ENCODE measurements at regions not wholly inside any gene's neighbourhood (a gene's known extent, or its start where the extent isn't known, plus 50 kb on each side); places are given as distances from the start of the nearest gene placed in this dataset.

GRCh38 chr10:3263747-3264146, 91.2 kb upstream of the PITRM1 start:
- CTCF ChIA-PET, result no interaction called here
- no peaks in the 10 kb centered on the region for H3K9me3 ChIP-seq (ENCODE audit: low read depth, low read length, poor library complexity, severe bottlenecking)
- no peak overlapping the region for H3K4me3 ChIP-seq (ENCODE audit: low read depth, low read length, poor library complexity, severe bottlenecking)
- no peaks in the 10 kb centered on the region for H3K27me3 ChIP-seq (replicated peaks; ENCODE audit: insufficient read depth, low read depth, low read length, poor library complexity)
- TF ChIP-seq, protein P1, sequence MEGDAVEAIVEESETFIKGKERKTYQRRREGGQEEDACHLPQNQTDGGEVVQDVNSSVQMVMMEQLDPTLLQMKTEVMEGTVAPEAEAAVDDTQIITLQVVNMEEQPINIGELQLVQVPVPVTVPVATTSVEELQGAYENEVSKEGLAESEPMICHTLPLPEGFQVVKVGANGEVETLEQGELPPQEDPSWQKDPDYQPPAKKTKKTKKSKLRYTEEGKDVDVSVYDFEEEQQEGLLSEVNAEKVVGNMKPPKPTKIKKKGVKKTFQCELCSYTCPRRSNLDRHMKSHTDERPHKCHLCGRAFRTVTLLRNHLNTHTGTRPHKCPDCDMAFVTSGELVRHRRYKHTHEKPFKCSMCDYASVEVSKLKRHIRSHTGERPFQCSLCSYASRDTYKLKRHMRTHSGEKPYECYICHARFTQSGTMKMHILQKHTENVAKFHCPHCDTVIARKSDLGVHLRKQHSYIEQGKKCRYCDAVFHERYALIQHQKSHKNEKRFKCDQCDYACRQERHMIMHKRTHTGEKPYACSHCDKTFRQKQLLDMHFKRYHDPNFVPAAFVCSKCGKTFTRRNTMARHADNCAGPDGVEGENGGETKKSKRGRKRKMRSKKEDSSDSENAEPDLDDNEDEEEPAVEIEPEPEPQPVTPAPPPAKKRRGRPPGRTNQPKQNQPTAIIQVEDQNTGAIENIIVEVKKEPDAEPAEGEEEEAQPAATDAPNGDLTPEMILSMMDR (conservative IDR thresholded peaks at IDR 0.05; ENCODE audit: low read depth, low read length), result no peak
- TF ChIP-seq EZH2 (IDR thresholded peaks at IDR 0.05; ENCODE audit: borderline replicate concordance, low read depth, low read length, poor library complexity, severe bottlenecking), result no peak
- H3K4me1 ChIP-seq (ENCODE audit: insufficient read depth, low read length, poor library complexity, severe bottlenecking), result no peaks in the 10 kb centered on the region
- H3K27ac ChIP-seq (ENCODE audit: low read depth, low read length, poor library complexity, severe bottlenecking), result no peak overlapping the region
- no peaks in the 10 kb centered on the region for H3K36me3 ChIP-seq (ENCODE audit: insufficient read depth, low read length, poor library complexity, severe bottlenecking)
- POLR2A ChIA-PET (ENCODE audit: low non-redundant PET), result no interaction called here
- intact Hi-C loops (cut with micrococcal nuclease; ENCODE audit: unreplicated experiment), result no loop called here
- no TSS peak for BruUV-seq (replicated peaks)
- no peak for DNase-seq (ENCODE audit: low spot score)

- intact Hi-C loops (cut with micrococcal nuclease; ENCODE audit: unreplicated experiment), result no loop called here
These were observed 90.5 kb upstream of the PITRM1 start for GRCh38 chr10:3263082-3263481.

DNA sequence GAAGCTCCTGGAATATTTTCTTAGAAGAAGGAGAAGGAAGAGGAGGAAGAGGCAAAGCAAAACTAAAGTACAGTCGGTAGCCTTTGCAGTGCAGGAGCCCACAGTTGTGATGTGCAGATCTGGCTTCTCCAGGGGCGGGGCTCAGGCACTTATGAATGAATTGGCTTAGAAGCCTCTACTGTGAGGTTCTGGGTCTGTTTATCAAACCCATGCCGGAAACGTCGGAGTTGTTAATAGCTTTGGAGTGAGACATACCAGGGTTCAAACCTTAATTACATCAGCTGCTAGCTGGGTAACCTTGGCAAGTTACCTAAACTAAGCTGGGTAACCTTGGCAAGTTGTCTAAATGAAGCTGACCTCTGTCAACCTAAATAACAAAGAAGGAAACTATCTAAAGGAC, 89.3 kb upstream of the PITRM1 start:
- TF ChIP-seq, protein P1 (conservative IDR thresholded peaks at IDR 0.05; ENCODE audit: low read depth, low read length), result no peak
- no peak for TF ChIP-seq EZH2 (IDR thresholded peaks at IDR 0.05; ENCODE audit: borderline replicate concordance, low read depth, low read length, poor library complexity, severe bottlenecking)
- ChIA-PET CTCF (no interaction called here), POLR2A (ENCODE audit: low non-redundant PET) (no interaction called here)
- H3K36me3 ChIP-seq (ENCODE audit: insufficient read depth, low read length, poor library complexity, severe bottlenecking), result no peaks in the 10 kb centered on the region
- H3K9me3 ChIP-seq (ENCODE audit: low read depth, low read length, poor library complexity, severe bottlenecking), result no peaks in the 10 kb centered on the region
- no TSS peak for BruUV-seq (replicated peaks)
- no peak overlapping the region for H3K27ac ChIP-seq (ENCODE audit: low read depth, low read length, poor library complexity, severe bottlenecking)
- no peaks in the 10 kb centered on the region for H3K27me3 ChIP-seq (replicated peaks; ENCODE audit: insufficient read depth, low read depth, low read length, poor library complexity)
- no peak overlapping the region for H3K4me3 ChIP-seq (ENCODE audit: low read depth, low read length, poor library complexity, severe bottlenecking)
- DNase-seq (ENCODE audit: low spot score), result no peak
- no peaks in the 10 kb centered on the region for H3K4me1 ChIP-seq (ENCODE audit: insufficient read depth, low read length, poor library complexity, severe bottlenecking)
- intact Hi-C loops (cut with micrococcal nuclease; ENCODE audit: unreplicated experiment), result no loop called here

More at GRCh38 chr10:3263082-3263481, 90.5 kb upstream of the PITRM1 start:
- Histone ChIP-seq H3K27me3 (replicated peaks; ENCODE audit: insufficient read depth, low read depth, low read length, poor library complexity) (no peaks in the 10 kb centered on the region), H3K27ac (ENCODE audit: low read depth, low read length, poor library complexity, severe bottlenecking) (no peak overlapping the region), H3K4me1 (ENCODE audit: insufficient read depth, low read length, poor library complexity, severe bottlenecking) (no peaks in the 10 kb centered on the region), H3K4me3 (ENCODE audit: low read depth, low read length, poor library complexity, severe bottlenecking) (no peak overlapping the region), H3K36me3 (ENCODE audit: insufficient read depth, low read length, poor library complexity, severe bottlenecking) (no peaks in the 10 kb centered on the region), H3K9me3 (ENCODE audit: low read depth, low read length, poor library complexity, severe bottlenecking) (no peaks in the 10 kb centered on the region)
- TF ChIP-seq, protein P1 (conservative IDR thresholded peaks at IDR 0.05; ENCODE audit: low read depth, low read length), result no peak
- no peak for TF ChIP-seq EZH2 (IDR thresholded peaks at IDR 0.05; ENCODE audit: borderline replicate concordance, low read depth, low read length, poor library complexity, severe bottlenecking)
- DNase-seq (ENCODE audit: low spot score), result no peak
- no TSS peak for BruUV-seq (replicated peaks)
- POLR2A ChIA-PET (ENCODE audit: low non-redundant PET), result no interaction called here
- CTCF ChIA-PET, result no interaction called here

All from A673 (cell line).